Naive thymus-derived CD4-positive, alpha-beta T cell (primary cell): ENCODE measurements at regions not wholly inside any gene's neighbourhood (a gene's known extent, or its start where the extent isn't known, plus 50 kb on each side); places are given as distances from the start of the nearest gene placed in this dataset.
"Not testable (repeated sequence)": the region's sequence is repeated elsewhere in the genome, so short reads cannot be mapped to it uniquely, and the experiment has no call there.

Experiments used
- ATAC-seq: fragments of 150-1000 bp; cut with Tn5 transposase; 2 replicates; pipeline ENCODE4 v1.10.0; 2021; ENCODE audit warnings: mild to moderate bottlenecking, moderate library complexity
- CTCF ChIA-PET: fragments of 350-600 bp; sonication (Branson Sonifier 250); formaldehyde crosslinking; loops from one replicate; lab custom pipeline; 2021; ENCODE audit warnings: antibody characterized with exemption; lab: Charles Lee
- POLR2A ChIA-PET: fragments of 350-600 bp; sonication (Branson Sonifier 250); formaldehyde crosslinking; loops from one replicate; lab custom pipeline; 2021; ENCODE audit warnings: antibody characterized with exemption, inconsistent platforms; lab: Charles Lee
- DNase-seq, 9 donors: peaks; one replicate each; pipeline versions ENCODE4 v3.0.0 to v3.0.0-alpha.2; 2020 to 2022; ENCODE audit warnings: mixed read lengths in 1 of 9
- H3K27ac ChIP-seq: one replicate; pipeline ENCODE4 v1.7.0; 2013; ENCODE audit warnings: mild to moderate bottlenecking, low read depth, low read length, moderate library complexity
- H3K27me3 ChIP-seq, 2 donors: one replicate each; pipeline ENCODE4 v1.7.0; 2013; ENCODE audit warnings: low read length in 2 of 2, mild to moderate bottlenecking in 2 of 2, moderate library complexity in 2 of 2; ENCODE audit not compliant: control insufficient read depth in 2 of 2, insufficient read depth in 2 of 2
- H3K36me3 ChIP-seq, 3 experiments: 1 replicate in 2 of 3; 2 replicates in 1 of 3; pipeline ENCODE4 v1.7.0; 2013; ENCODE audit warnings: low read length in 3 of 3, mild to moderate bottlenecking in 3 of 3, moderate library complexity in 1 of 3; ENCODE audit not compliant: insufficient read depth in 3 of 3, control insufficient read depth in 2 of 3
- H3K4me1 ChIP-seq, 2 donors: one replicate each; pipeline ENCODE4 v1.7.0; 2013; ENCODE audit warnings: low read length in 2 of 2, mild to moderate bottlenecking in 2 of 2, moderate library complexity in 1 of 2; ENCODE audit not compliant: control insufficient read depth in 2 of 2, insufficient read depth in 2 of 2
- H3K4me3 ChIP-seq: 2 replicates; pipeline ENCODE4 v1.7.0; 2013; ENCODE audit warnings: mild to moderate bottlenecking, low read length
- H3K9me3 ChIP-seq, 3 experiments: 1 replicate in 2 of 3; 2 replicates in 1 of 3; pipeline ENCODE4 v1.7.0; 2013; ENCODE audit warnings: low read length in 3 of 3; ENCODE audit not compliant: control insufficient read depth in 2 of 3
- H3K27ac Mint-ChIP-seq, 9 donors: one replicate each; pipeline ENCODE4 v1.8.0; 2020 to 2022; ENCODE audit warnings: mixed read lengths in 9 of 9, mild to moderate bottlenecking in 8 of 9, moderate library complexity in 5 of 9, inconsistent platforms in 2 of 9
- H3K27me3 Mint-ChIP-seq, 5 donors: one replicate each; pipeline ENCODE4 v1.8.0; 2021 to 2022; ENCODE audit warnings: mixed read lengths in 5 of 5, mild to moderate bottlenecking in 1 of 5
- H3K36me3 Mint-ChIP-seq, 5 donors: one replicate each; pipeline ENCODE4 v1.8.0; 2020 to 2022; ENCODE audit warnings: mixed read lengths in 5 of 5, mild to moderate bottlenecking in 3 of 5, inconsistent platforms in 1 of 5
- H3K4me1 Mint-ChIP-seq, 7 donors: one replicate each; pipeline ENCODE4 v1.8.0; 2020 to 2022; ENCODE audit warnings: mixed read lengths in 7 of 7, mild to moderate bottlenecking in 3 of 7, inconsistent platforms in 1 of 7
- H3K4me3 Mint-ChIP-seq, 10 donors: one replicate each; pipeline ENCODE4 v1.8.0; 2020 to 2022; ENCODE audit warnings: mild to moderate bottlenecking in 10 of 10, mixed read lengths in 10 of 10, moderate library complexity in 6 of 10, inconsistent platforms in 2 of 10
- H3K9me3 Mint-ChIP-seq, 11 donors: one replicate each; pipeline ENCODE4 v1.8.0; 2020 to 2022; ENCODE audit warnings: mixed read lengths in 11 of 11, mild to moderate bottlenecking in 4 of 11, inconsistent platforms in 1 of 11, moderate library complexity in 1 of 11
- intact Hi-C, 2 donors: fragments of 100-400 bp; cut with micrococcal nuclease; formaldehyde crosslinking; loops; one replicate each; pipeline ENCODE4 v1.15.1; 2023

- no peak for ATAC-seq
- Histone ChIP-seq H3K4me1 (no peaks in the 10 kb centered on the region), H3K27ac (no peak overlapping the region), H3K36me3 (no peaks in the 10 kb centered on the region), H3K9me3 (no peaks in the 10 kb centered on the region), H3K27me3 (no peaks in the 10 kb centered on the region), H3K4me3 (no peak overlapping the region)
- Mint-ChIP-seq H3K27ac (no peak overlapping the region), H3K4me3 (no peak overlapping the region), H3K36me3 (no peaks in the 10 kb centered on the region), H3K27me3 (peaks cover 0 to 9% (median 0%) of the 10 kb centered on the region in 5 donors), H3K4me1 (peaks cover 0 to 11% (median 9%) of the 10 kb centered on the region in 7 donors), H3K9me3 (peaks cover 0 to 1% (median 0%) of the 10 kb centered on the region in 11 donors)
- CTCF ChIA-PET, result no interaction called here
- POLR2A ChIA-PET, result no interaction called here
- intact Hi-C loops, result no loop called here
- no peak for DNase-seq
Measured at GRCh38 chr1:67608661-67609576, 76.1 kb upstream of the GADD45A start.

GRCh38 chr1:67609577-67610341 is 75.2 kb upstream of the GADD45A start:
- Histone ChIP-seq H3K4me1 (no peaks in the 10 kb centered on the region), H3K27ac (no peak overlapping the region), H3K27me3 (no peaks in the 10 kb centered on the region), H3K9me3 (no peaks in the 10 kb centered on the region), H3K36me3 (no peaks in the 10 kb centered on the region), H3K4me3 (no peak overlapping the region)
- peaks cover 0 to 9% (median 1%) of the 10 kb centered on the region in 5 donors for H3K27me3 Mint-ChIP-seq
- H3K27ac Mint-ChIP-seq, result no peak overlapping the region
- H3K36me3 Mint-ChIP-seq, result no peaks in the 10 kb centered on the region
- CTCF ChIA-PET, result no interaction called here
- POLR2A ChIA-PET, result no interaction called here
- DNase-seq (no peak), ATAC-seq (no peak)
- H3K4me3 Mint-ChIP-seq, result no peak overlapping the region
- H3K4me1 Mint-ChIP-seq, result peaks cover 0 to 11% (median 9%) of the 10 kb centered on the region in 7 donors
- H3K9me3 Mint-ChIP-seq, result peaks cover 0 to 1% (median 0%) of the 10 kb centered on the region in 11 donors
- intact Hi-C loops, result no loop called here

- intact Hi-C loops, result no loop called here
- peaks cover 0 to 1% (median 0%) of the 10 kb centered on the region in 11 donors for H3K9me3 Mint-ChIP-seq
- peaks cover 0 to 11% (median 9%) of the 10 kb centered on the region in 7 donors for H3K4me1 Mint-ChIP-seq
- peaks cover 0 to 14% (median 5%) of the 10 kb centered on the region in 5 donors for H3K27me3 Mint-ChIP-seq
- H3K27ac Mint-ChIP-seq, result no peak overlapping the region
- POLR2A ChIA-PET, result no interaction called here
- Histone ChIP-seq H3K27ac (no peak overlapping the region), H3K9me3 (no peaks in the 10 kb centered on the region), H3K36me3 (no peaks in the 10 kb centered on the region), H3K4me3 (no peak overlapping the region), H3K4me1 (no peaks in the 10 kb centered on the region), H3K27me3 (no peaks in the 10 kb centered on the region)
- ATAC-seq (no peak), DNase-seq (no peak)
- no peak overlapping the region for H3K4me3 Mint-ChIP-seq
- no peaks in the 10 kb centered on the region for H3K36me3 Mint-ChIP-seq
- CTCF ChIA-PET, result no interaction called here
Measured at GRCh38 chr1:67610450-67610849, 74.6 kb upstream of the GADD45A start.

- H3K9me3 ChIP-seq, result no peaks in the 10 kb centered on the region
- no peaks in the 10 kb centered on the region for H3K36me3 ChIP-seq
- Mint-ChIP-seq H3K36me3 (no peaks in the 10 kb centered on the region), H3K27ac (no peak overlapping the region), H3K9me3 (peaks cover 0 to 1% (median 0%) of the 10 kb centered on the region in 11 donors), H3K4me3 (no peak overlapping the region), H3K4me1 (peaks cover 0 to 11% (median 9%) of the 10 kb centered on the region in 7 donors), H3K27me3 (peaks cover 0 to 18% (median 6%) of the 10 kb centered on the region in 5 donors)
- H3K4me1 ChIP-seq, result no peaks in the 10 kb centered on the region
- ChIA-PET POLR2A (no interaction called here), CTCF (no interaction called here)
- no peak overlapping the region for H3K4me3 ChIP-seq
- H3K27me3 ChIP-seq, result no peaks in the 10 kb centered on the region
- ATAC-seq, result no peak
- intact Hi-C loops, result no loop called here
- no peak overlapping the region for H3K27ac ChIP-seq
- no peak for DNase-seq
Measured at GRCh38 chr1:67611846-67612245, 73.2 kb upstream of the GADD45A start.

GRCh38 chr1:67612788-67613241 is 72.2 kb upstream of the GADD45A start:
- no peaks in the 10 kb centered on the region for H3K27me3 ChIP-seq
- no peaks in the 10 kb centered on the region for H3K4me1 ChIP-seq
- H3K9me3 Mint-ChIP-seq, result no peaks in the 10 kb centered on the region
- intact Hi-C loops, result no loop called here
- DNase-seq (no peak), ATAC-seq (no peak)
- H3K36me3 Mint-ChIP-seq, result no peaks in the 10 kb centered on the region
- ChIA-PET CTCF (no interaction called here), POLR2A (no interaction called here)
- H3K4me3 ChIP-seq, result no peak overlapping the region
- peaks cover 0 to 6% (median 4%) of the 10 kb centered on the region in 7 donors for H3K4me1 Mint-ChIP-seq
- no peak overlapping the region for H3K4me3 Mint-ChIP-seq
- H3K27ac ChIP-seq, result no peak overlapping the region
- no peak overlapping the region for H3K27ac Mint-ChIP-seq
- H3K9me3 ChIP-seq, result no peaks in the 10 kb centered on the region
- H3K36me3 ChIP-seq, result no peaks in the 10 kb centered on the region
- peaks cover 0 to 23% (median 6%) of the 10 kb centered on the region in 5 donors for H3K27me3 Mint-ChIP-seq

- CTCF ChIA-PET, result not testable (repeated sequence)
Measured at GRCh38 chr1:67613479-67613878, 71.5 kb upstream of the GADD45A start.

More at GRCh38 chr1:67613479-67613878, 71.5 kb upstream of the GADD45A start:
- H3K36me3 Mint-ChIP-seq, H3K9me3 ChIP-seq, H3K4me3 Mint-ChIP-seq, H3K27me3 ChIP-seq, H3K4me3 ChIP-seq, H3K4me1 ChIP-seq, POLR2A ChIA-PET, DNase-seq, H3K27ac ChIP-seq, H3K9me3 Mint-ChIP-seq, H3K27ac Mint-ChIP-seq, H3K4me1 Mint-ChIP-seq, ATAC-seq, H3K36me3 ChIP-seq, intact Hi-C loops: not testable (repeated sequence)
- peaks cover 0 to 23% (median 9%) of the 10 kb centered on the region in 5 donors for H3K27me3 Mint-ChIP-seq
